ENCODE measurements at regions not wholly inside any gene's neighbourhood (a gene's known extent, or its start where the extent isn't known, plus 50 kb on each side); places are given as distances from the start of the nearest gene placed in this dataset.
"Not testable (repeated sequence)": the region's sequence is repeated elsewhere in the genome, so short reads cannot be mapped to it uniquely, and the experiment has no call there.

DNA sequence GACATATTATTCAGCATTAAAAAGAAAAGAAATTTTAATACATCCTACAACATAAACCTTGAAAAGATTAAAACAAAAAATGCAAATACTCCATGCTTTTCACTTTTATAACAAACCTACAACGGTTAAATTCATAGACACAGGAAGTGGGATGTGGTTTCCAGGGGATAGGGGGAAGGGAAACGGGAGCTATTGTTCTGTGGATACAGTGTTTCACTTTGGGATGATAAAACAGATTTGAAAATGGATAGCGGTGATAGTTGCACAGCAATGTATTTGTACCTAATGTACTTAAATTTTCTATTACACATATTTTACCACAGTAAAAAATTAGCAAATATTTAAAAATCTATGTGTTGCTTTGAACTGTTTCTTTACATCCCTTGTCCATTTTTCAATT, 368.0 kb downstream of the CDY2B start:
- DNase-seq (ENCODE audit: low spot score) = not testable (repeated sequence)

DNA sequence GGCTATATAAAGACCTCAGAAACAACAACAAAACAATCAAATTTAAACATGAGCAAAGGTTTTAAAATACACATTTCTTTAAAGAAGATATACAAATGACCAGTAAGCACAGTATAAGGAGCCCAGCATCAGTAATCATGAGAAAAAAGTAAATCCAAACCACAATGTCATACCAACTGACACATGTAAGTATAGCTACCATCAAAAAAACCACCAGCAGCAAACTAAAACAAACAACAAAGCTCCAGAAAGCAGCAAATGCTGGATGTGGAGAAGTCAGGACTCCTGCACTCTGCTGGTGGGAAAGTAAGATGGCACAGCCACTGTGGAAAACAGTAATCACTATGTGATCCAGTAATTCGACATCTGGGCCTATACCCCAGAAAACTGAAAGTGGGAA, 368.5 kb downstream of the CDY2B start:
- not testable (repeated sequence) for DNase-seq (ENCODE audit: low spot score)

DNA sequence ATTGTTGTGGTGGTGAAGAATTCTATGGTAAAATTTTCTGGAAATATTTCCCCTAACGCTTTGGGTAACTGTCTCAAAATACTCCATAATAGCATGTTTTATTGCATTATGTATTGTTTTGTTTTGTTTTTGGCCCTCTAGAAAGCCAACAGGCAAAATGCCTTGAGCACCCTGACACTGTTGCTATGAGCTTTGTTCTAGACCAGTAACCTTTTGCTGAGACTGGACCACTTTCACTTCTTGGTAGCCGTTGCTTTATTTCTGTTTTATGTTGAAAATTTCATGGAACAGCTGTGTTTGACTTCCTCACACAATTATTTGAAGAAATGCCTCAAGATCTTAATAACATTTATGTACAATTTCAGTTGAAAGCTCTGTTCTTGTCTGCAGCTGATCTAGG, 374.2 kb downstream of the CDY2B start:
- not testable (repeated sequence) for DNase-seq (ENCODE audit: low spot score)

DNA sequence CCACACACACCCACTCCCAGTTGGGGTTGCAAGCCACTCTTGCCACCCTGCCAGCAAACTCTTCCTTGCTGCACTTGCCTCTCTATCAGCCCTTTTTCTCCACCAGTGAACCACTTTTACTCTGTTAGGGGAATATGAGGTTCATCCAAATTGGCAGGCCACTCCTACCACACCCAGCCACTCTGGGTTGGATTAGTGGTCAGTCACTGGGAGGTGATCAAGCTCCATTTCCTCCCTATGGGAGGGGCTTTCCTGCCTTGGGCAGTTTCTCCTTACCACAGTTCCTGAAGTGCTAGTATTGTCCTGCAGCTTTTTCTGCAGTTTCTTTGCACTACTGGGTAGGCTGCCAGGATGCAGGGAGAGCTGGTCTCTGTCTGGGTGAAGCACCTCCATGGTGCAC, 395.3 kb downstream of the CDY2B start:
- not testable (repeated sequence) for DNase-seq (ENCODE audit: low spot score)

DNA sequence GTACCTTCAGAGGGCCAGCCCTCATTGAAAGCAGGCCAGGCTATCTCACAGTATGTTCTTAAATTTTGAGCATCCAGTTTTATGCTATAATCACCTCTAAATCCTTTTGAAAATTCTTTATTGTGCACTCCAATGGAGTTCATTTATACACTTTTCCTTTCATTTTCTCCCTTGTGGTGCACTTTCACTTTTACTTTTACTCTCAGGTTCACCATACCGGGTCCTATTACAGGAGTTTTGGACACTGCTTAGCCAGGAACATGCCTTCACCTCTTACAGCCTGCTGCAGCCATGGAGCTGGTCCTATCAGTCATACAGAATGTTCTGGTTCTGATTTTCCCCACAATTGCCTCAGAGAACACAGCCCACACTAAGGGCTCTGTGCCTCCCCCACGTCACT, 395.9 kb downstream of the CDY2B start:
- DNase-seq (ENCODE audit: low spot score) = not testable (repeated sequence)

DNA sequence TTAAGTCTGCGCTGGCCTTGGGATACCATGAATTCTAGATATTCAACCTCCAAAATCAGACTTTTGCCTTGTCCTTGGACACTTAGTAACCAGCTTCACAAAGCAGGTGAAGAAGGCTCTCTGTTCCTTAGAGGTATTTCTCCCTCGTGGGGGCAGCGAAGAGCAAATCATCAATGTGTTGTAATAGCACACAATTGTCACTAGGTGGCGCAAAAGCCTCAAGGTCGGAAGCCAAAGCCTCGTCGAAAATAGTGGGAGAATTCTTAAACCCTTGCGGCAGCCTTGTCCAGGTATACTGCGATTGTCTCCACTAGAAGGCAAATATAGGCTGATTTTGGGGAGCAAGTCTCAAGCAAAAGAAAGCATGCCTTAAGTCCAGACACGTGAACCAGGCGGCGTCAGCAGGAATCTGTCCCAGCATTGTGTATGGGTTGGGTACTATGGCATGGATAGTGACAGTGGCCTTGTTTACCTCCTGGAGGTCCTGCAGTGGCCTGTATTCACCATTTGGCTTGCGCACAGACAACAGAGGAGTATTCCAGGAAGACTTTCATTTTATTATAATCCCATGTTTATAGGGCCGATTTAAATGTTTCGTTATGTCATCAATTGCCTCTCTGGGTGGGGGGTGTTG, 398.5 kb downstream of the CDY2B start:
- not testable (repeated sequence) for DNase-seq (ENCODE audit: low spot score)

DNA sequence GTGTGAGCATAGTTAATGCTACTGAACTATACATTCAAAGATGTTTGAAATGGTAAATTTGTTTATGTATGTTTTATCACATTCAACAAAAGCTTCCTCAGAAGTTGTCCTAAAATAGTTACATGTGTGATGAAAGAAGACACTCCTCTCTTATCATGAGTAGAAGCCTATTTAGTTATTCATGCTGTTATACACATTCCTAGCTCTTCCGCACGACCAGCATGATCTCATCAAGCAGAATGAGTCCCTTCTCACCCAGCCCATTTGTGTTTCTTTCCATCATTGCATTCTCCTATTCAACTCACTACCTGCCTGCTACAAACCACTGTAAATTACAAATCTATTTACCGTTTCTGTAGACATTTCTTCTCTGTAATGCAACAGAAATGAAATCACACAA, 408.0 kb downstream of the CDY2B start:
- DNase-seq (ENCODE audit: low spot score) = not testable (repeated sequence)

DNA sequence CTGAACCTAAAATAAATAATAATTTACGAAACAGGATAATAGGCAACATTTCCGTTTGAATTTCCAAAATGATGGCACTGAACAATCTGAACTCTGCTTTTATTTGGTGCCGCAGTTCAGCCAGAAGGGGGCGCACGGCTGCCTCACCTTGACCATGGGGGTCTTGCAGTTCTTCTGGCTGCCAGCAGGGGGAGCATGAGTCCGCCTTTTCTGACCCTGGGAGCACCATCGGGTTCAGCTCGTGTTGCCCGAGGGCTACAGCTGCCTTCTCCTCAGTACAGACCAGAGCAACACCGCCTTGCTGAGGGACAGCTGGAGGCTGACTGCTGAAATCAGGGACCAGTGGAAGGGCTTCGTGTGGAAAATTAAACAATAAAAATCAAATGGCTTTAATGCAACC, 420.3 kb downstream of the CDY2B start:
- DNase-seq (ENCODE audit: low spot score) = not testable (repeated sequence)

DNA sequence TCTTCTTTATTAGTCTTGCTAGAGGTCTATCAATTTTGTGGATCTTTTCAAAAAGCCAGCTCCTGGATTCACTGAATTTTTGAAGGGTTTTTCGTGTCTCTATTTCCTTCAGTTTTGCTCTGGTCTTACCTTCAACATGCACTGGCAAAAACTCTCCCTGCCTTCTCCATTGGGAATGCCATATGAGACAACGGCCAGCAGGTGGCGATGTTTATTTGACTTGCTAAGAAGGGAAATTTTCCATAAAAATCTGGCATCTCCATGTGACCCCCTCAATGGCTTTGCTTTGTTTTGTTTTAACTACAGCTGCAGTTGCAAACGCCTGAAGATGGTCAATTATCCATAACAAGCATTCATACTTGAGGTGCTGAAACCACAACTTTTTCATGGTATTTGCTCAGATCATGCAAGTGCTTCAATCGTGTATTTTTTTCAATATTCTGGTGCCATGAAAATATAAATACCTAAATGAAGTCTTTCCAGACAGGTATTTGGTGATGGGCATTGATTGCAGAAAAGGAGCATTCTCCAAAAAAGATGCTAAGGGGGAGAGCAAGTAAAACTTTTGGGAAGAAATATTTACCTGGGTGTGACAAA, 449.4 kb downstream of the CDY2B start:
- peak; percentile 7 for DNase-seq (ENCODE audit: low spot score)

DNA sequence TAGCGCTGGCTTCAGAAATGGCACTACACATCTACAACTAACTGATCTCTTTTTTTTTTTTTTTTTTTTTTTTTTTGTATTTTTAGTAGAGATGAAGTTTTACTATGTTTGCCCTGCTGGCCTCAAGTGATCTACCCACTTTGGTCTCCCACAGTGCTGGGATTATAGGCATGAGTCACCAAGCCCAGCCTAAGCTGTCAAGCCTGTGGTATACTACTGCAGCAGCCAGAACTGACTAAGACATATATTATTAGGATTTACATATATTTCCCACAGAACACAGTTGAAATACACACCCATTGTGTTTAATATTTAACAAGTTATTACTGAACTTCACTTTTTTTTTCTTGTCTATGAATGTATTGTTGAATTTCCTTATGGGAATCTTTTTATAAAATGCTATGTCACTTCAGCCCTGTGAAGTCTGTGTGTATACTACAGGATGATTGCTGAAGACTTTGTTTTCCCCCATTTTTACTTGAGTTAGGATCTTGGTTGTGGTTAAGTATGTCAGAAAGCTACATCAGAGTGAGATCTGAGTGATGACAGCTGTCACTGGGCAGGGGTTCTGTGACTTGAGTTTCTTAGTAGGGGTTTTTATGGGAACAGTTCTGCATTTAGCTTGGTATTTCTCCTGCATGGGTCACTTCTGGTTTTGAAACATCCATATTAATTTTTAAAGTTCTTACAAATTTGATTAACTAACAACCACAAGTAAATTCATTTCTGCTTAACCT, 481.5 kb downstream of the CDY2B start:
- no peak for DNase-seq (ENCODE audit: low spot score)

DNA sequence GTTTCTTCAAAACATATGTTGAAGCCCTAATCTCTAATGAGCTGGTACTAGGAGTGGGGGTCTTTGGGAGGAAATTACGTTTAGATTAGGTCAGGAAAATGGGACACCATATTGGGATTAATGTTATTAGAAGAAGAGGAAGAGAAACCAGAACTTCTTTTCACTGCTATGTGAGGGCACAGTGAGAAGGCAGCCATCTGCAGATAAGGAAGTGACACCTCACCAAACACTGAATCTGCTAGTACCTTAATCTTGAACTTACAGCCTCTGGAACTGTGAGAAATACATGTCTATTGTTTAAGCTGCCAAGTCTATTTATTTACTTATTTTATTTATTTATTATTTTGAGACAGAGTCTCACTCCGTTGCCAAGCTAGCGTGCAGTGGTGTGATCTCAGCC, 482.4 kb downstream of the CDY2B start:
- no peak for DNase-seq (ENCODE audit: low spot score)

DNA sequence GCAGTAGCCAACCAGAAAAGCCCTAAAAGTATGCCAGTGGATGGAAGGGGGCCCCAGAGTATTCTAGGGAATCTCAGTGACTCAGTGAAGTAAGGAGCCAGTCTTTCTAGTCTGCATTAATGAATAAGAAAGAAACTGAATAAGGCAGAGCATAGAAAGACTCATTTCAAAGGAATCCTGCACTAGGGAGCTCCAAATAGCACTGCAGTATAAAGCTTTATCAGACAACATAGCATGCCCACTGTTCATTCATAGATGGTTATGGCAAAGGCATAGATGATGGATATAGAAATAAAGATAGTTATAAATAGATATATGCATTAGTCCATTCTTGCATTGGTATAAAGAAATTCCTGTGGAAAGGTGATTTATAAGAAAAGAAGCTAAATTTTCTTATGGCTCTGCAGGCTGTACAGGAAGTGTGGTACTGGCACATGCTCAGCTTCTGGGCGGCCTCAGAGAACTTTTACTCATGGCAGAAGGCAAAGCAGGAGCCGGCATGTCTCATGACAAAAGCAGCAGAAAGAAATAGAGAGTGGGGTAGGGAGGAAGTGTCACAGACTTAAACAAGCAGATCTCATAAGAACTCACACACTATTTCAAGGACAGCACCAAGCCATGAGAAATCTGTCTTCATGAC, 498.5 kb downstream of the CDY2B start:
- no peak for DNase-seq (ENCODE audit: low spot score)

DNA sequence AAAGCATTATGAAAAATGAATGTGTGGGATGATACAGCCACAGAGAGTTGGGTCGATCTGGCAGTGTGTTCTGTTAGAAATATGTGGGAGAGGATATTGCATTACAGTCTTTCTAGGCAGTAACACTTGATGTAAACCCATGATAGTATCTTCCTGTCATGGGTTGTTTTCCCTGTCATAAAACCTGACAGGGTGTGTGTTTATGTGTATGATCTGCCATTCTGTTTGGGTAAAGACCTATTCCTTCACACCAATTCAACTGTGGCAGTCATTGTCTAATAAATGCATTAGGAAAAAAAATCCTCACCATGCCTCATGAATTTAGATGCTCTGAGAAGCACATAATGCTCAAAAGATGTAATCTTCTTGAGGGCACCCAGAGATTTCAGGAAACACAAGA, 501.7 kb downstream of the CDY2B start:
- DNase-seq (ENCODE audit: low spot score) = no peak

DNA sequence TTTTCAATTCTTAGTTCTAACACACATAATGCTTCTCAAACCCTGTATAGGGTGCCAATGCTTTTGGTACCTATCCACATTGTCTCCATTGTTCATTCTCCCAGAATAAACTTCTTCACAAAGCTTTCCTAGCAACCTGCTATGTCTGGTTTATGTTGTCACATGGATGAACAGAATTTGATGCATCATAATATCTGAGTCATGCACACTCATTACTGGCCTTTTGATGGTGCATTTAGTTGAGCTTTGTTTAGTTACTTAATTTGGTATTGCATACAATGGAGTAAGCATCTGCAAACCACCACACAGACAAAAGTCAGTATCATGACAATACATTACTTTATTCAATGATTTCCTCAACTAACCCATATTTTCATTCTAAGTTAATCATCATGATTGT, 511.6 kb downstream of the CDY2B start:
- DNase-seq (ENCODE audit: low spot score) = no peak

DNA sequence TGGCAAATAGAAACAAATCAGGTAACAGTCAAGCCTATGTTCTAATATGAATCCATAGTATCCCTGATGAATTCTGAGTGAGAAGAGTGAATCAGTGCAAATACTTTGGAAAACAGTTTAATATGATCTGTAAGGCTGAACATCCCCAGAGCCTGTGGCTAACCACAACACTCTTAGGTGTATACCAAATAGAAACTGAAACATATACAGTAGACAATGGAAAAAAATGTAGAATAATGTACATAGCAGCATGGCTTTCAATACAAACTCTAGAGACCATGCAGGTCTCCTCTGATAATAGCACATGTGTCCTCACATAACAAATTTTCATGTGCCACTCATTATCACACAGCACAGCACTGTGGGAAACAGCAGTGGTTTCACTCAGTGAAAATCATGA, 513.6 kb downstream of the CDY2B start:
- DNase-seq (ENCODE audit: low spot score) = no peak

DNA sequence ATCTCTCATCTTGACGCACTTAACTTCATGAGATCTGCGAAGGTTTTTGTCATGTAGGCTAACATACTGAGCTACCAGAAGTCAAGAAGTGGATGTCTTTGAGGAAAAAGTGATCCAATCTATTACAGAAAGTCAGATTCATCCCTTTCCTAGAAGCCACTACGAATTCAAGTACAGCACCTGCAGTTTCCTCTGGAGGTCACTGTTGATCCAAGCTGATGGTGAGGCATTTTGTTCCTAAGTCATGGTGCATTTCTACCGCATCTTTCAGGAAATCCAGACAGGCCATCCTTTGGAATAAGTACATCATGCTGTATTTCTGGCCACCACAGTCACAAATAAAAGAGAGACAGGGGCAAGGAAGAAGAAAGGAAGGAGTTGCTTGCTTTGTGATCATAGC, 541.0 kb downstream of the CDY2B start:
- DNase-seq (ENCODE audit: low spot score) = no peak

DNA sequence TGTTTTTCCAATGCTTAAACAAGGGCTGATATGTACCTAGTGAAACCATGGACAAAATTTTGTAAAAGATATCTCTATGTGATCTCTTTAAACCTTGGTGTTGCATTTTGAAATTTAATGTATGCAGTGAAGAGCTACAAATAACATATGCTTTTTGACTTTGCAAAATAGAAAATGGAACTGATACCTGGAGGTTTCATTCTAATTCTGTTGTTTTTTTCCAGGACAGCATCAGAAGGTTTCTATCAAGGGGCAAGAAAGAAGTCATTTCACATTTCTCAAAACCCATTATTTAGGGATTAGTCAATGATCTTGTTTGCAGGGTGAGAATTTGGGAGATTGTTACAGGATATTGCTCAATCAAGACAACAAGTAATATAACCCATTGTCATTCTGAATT, 549.3 kb downstream of the CDY2B start:
- no peak for DNase-seq (ENCODE audit: low spot score)

DNA sequence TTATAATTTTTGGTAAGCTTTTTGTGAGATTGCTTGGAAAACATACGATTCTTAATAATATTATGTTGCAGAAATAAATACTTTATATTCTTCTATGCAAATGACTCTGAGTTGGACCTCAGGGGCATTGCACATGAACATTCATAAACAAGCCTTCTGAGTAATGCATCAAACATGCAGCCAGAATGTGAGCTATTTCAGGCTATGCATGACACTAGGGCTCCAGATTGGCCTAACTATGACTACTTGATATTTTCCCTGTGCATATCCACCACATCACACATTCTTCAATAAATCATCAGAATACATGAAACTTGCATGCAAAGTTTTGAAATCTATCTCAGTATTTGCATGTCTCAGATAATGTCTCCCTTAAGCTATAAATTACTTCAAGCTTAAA, 560.1 kb downstream of the CDY2B start:
- DNase-seq (ENCODE audit: low spot score) = no peak

DNA sequence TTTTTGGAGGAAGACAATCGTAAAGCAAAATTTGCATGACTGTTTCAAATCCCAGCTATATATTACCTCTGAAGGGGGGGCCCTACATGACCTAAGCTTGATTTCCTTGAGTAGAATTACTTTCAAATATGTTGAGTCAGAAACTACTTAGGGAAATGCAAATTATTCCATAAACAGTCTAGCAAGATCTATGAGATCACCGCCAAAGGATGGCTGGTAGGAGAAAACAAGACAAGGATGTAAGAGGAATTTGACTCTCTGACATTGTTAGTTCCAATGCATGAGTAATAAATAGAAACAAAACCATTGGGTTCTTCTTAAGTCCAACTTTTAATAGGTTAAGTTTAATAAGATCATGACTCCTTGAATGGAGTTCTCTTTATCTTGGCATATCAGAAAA, 561.4 kb downstream of the CDY2B start:
- no peak for DNase-seq (ENCODE audit: low spot score)

DNA sequence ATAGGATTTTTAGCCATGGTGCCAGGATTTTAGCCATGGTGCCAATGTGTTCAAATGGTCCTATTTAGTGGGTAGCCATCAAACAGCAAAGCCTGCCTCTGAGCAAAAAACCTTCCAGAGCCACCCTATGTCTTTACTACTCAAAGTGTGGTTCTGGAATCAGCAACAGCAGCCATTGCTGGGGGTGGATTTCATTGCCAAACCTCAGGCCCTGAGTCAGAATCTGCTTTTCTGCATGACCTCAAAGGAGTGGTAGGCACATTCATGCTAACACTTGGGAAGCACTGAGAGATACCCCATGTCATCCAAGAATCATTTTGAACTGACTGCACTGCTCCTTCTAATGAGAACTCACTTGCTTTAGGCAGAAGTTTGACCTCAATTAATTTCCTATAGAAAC, 603.0 kb downstream of the CDY2B start:
- no peak for DNase-seq (ENCODE audit: low spot score)

DNA sequence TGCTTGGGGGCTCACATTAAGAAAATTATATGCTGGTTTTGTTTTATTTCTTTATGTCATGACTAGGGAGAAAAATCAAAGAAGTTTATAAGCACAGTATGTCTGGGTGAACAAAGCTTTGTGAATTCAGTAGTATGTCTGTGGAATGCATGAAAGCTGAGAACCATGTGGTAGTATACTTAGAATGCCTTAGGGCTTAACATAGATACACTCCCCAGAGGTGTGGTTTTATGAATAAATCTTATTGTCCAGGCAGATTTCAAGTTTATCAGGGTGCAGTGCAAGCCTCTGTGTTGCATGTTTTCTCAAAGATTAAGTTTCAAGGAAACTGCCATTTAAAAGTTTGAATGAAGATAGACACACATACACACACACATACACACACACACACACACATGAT, 620.5 kb downstream of the CDY2B start:
- no peak for DNase-seq (ENCODE audit: low spot score)

DNA sequence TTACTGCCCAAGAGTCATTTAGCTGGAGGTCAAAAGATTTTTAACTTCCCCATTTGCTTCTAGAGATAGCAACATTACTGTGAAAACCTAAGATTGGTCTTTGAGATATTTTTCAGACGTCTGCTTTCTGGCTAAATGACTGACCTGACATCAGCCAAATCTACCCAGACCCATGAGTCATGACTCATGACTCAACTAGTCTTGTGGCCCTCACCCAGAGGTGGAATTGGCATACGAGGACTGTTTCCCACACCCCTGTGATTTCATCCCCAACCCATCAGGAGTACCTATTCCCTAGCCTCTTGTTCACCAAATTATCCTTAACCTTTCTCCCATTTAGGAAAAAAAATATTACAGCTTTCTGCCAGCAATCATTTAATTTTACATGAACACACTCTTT, 641.6 kb downstream of the CDY2B start:
- no peak for DNase-seq (ENCODE audit: low spot score)

DNA sequence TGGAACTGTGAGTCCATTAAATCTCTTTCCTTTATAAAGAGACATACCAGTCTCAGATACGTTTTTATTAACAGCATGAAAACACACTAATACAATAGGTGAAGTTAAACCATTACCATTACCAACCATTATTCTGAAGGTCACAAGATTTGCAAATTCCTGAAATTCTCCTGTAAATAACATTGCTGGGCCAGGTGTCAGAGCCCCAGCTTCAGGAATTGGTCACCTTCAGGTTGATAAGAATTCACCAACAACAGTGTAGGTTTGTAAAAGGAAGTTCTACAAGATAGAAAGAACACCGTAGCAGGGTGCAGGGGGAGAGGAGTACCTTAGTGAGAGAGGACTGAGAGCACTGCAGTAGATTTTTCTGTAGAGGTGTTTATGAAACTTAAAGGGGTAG, 644.3 kb downstream of the CDY2B start:
- no peak for DNase-seq (ENCODE audit: low spot score)

Data from AG20443 (cell line).